ENCODE measurements at regions not wholly inside any gene's neighbourhood (a gene's known extent, or its start where the extent isn't known, plus 50 kb on each side); places are given as distances from the start of the nearest gene placed in this dataset.

DNA sequence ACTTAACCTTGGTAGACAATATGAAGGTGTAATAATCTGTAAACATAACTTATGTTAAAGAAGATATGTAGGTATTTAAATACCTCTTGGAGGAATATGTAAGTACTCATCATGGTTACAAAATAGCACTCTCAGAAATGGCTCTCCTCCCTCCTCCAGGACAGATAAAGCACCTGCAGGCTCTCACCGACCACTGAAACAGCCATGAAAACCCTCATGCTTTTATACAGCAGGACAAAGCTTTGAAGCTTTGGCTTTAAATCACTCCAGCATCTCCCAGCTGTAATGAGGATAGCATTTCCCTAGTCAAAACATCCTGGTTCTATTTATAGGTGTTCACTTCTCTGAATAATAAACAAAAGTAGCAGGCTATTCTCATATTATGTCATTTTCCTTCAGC, 69.1 kb upstream of the PMFBP1 start:
- Histone ChIP-seq H3K27ac (no peak overlapping the region), H3K4me3 (no peak overlapping the region), H3K36me3 (no peaks in the 10 kb centered on the region), H3K27me3 (no peaks in the 10 kb centered on the region), H3K9me3 (no peaks in the 10 kb centered on the region), H3K4me1 (no peaks in the 10 kb centered on the region)
- ATAC-seq (no peak), DNase-seq (no peak)
- no peak for TF ChIP-seq POLR2A (IDR thresholded peaks at IDR 0.05)
- TF ChIP-seq, protein P1, sequence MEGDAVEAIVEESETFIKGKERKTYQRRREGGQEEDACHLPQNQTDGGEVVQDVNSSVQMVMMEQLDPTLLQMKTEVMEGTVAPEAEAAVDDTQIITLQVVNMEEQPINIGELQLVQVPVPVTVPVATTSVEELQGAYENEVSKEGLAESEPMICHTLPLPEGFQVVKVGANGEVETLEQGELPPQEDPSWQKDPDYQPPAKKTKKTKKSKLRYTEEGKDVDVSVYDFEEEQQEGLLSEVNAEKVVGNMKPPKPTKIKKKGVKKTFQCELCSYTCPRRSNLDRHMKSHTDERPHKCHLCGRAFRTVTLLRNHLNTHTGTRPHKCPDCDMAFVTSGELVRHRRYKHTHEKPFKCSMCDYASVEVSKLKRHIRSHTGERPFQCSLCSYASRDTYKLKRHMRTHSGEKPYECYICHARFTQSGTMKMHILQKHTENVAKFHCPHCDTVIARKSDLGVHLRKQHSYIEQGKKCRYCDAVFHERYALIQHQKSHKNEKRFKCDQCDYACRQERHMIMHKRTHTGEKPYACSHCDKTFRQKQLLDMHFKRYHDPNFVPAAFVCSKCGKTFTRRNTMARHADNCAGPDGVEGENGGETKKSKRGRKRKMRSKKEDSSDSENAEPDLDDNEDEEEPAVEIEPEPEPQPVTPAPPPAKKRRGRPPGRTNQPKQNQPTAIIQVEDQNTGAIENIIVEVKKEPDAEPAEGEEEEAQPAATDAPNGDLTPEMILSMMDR (IDR thresholded peaks at IDR 0.05 in 4 of 5, conservative IDR thresholded peaks at IDR 0.05 in 1 of 5), result no peak
- intact Hi-C loops (cut with DNase I; ENCODE audit: low total_unique reads), result no loop called here
- in situ Hi-C loops (cut with MboI; ENCODE audit: low sequenced_read_pairs in 4 of 4), result no loop called here

DNA sequence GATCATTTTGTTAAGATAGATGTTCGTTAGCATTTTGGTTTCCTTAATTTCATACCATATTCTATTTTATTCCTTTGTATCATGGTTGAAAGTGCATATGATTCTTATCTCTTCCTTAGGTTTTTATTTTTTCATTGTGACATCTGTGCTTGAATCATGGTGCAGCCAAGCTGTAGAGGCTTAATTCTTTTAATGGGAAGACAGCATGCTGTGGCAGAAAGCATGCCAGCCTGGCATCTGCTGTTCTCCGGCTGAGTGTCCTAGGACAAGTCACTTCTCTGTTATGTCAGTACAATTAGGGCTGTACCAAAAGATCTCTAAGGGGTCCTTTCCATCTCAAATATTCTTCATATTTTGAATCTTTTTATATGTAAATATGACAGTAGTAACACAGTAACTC, 68.5 kb upstream of the PMFBP1 start:
- Histone ChIP-seq H3K27me3 (no peaks in the 10 kb centered on the region), H3K4me1 (no peaks in the 10 kb centered on the region), H3K9me3 (no peaks in the 10 kb centered on the region), H3K27ac (no peak overlapping the region), H3K4me3 (no peak overlapping the region), H3K36me3 (no peaks in the 10 kb centered on the region)
- DNase-seq (no peak), ATAC-seq (no peak)
- in situ Hi-C loops (cut with MboI; ENCODE audit: low sequenced_read_pairs in 4 of 4) (no loop called here), intact Hi-C loops (cut with DNase I; ENCODE audit: low total_unique reads) (no loop called here)
- TF ChIP-seq POLR2A (IDR thresholded peaks at IDR 0.05), result no peak
- TF ChIP-seq, protein P1 (IDR thresholded peaks at IDR 0.05 in 4 of 5, conservative IDR thresholded peaks at IDR 0.05 in 1 of 5), result no peak

DNA sequence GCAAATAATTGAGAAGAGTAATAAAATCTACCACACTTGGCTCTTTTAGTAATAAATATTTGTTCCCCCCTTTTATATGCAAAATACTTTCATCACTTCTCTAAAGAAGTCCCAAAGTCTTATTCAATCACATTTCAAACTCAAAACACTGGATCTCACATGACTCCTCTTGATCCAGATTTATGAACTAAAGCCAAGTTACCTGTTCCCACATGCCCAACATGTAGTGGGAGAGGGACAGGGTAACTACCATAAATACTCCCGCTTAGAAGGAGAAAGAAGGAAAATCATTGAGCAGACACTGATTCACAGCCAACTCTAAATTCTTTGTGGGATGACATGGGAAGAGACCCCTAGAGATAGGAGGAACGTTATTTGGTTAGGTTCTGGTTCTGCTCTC, 64.9 kb upstream of the PMFBP1 start:
- DNase-seq, result no peak
- intact Hi-C loops (cut with DNase I; ENCODE audit: low total_unique reads) (no loop called here), in situ Hi-C loops (cut with MboI; ENCODE audit: low sequenced_read_pairs in 4 of 4) (no loop called here)
- no peaks in the 10 kb centered on the region for H3K27me3 ChIP-seq
- no peak overlapping the region for H3K27ac ChIP-seq
- H3K9me3 ChIP-seq, result no peaks in the 10 kb centered on the region
- ATAC-seq, result no peak
- no peaks in the 10 kb centered on the region for H3K36me3 ChIP-seq
- no peaks in the 10 kb centered on the region for H3K4me1 ChIP-seq
- TF ChIP-seq POLR2A (IDR thresholded peaks at IDR 0.05), result no peak
- TF ChIP-seq, protein P1 (IDR thresholded peaks at IDR 0.05 in 4 of 5, conservative IDR thresholded peaks at IDR 0.05 in 1 of 5), result no peak
- no peak overlapping the region for H3K4me3 ChIP-seq

DNA sequence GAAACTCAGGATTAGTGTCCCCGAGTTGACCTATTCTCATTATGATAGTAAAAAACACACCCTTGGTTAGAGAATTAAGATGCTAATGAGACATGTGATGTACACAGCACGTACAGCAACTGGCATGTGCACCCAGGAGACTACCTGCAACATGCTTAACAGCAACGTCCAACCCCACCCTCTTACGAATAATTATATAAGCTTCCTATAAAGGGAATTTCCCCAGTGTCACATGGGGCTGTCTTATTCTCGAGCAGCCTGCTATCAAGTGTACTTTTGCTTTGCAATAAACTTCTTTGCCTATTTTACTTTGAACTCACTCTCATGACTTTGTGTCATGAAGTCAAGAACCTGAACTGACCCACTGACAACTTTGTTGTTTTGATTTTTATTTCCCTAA, 62.4 kb upstream of the PMFBP1 start:
- in situ Hi-C loops (cut with MboI; ENCODE audit: low sequenced_read_pairs in 4 of 4), result no loop called here
- Histone ChIP-seq H3K4me3 (no peak overlapping the region), H3K27ac (no peak overlapping the region), H3K9me3 (no peaks in the 10 kb centered on the region), H3K27me3 (no peaks in the 10 kb centered on the region), H3K36me3 (no peaks in the 10 kb centered on the region), H3K4me1 (no peaks in the 10 kb centered on the region)
- TF ChIP-seq, protein P1 (IDR thresholded peaks at IDR 0.05 in 4 of 5, conservative IDR thresholded peaks at IDR 0.05 in 1 of 5), result no peak
- TF ChIP-seq POLR2A (IDR thresholded peaks at IDR 0.05), result no peak
- ATAC-seq, result no peak
- DNase-seq, result no peak
- intact Hi-C loops (cut with DNase I; ENCODE audit: low total_unique reads), result no loop called here

DNA sequence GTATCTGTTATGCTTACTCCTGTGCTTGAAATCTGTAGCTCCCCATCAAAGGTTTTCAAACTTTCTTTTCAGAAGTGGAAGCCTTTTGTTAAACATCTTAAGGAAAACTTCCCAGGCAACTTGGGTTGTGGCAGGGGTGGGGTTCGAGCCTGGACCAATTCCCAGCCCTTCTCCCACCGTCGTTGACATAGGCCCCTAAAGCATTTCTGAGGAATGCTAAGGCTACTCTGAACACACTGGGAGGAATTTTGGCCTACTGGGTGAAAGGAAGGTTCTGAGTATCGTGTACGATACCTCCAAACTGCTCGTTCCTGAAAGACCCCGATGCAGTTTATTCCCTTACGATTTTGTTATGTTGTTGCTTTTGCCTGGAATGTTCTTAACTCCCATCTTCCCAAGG, 56.1 kb upstream of the PMFBP1 start:
- TF ChIP-seq, protein P1 (IDR thresholded peaks at IDR 0.05 in 4 of 5, conservative IDR thresholded peaks at IDR 0.05 in 1 of 5), result no peak
- no peak for TF ChIP-seq POLR2A (IDR thresholded peaks at IDR 0.05)
- no peak for DNase-seq
- Histone ChIP-seq H3K4me1 (no peaks in the 10 kb centered on the region), H3K27ac (no peak overlapping the region), H3K4me3 (no peak overlapping the region), H3K9me3 (no peaks in the 10 kb centered on the region), H3K27me3 (no peaks in the 10 kb centered on the region), H3K36me3 (no peaks in the 10 kb centered on the region)
- in situ Hi-C loops (cut with MboI; ENCODE audit: low sequenced_read_pairs in 4 of 4), result no loop called here
- intact Hi-C loops (cut with DNase I; ENCODE audit: low total_unique reads), result no loop called here
- ATAC-seq, result no peak
